Right atrium auricular region (tissue), 2 donors: ENCODE measurements at regions not wholly inside any gene's neighbourhood (a gene's known extent, or its start where the extent isn't known, plus 50 kb on each side); places are given as distances from the start of the nearest gene placed in this dataset.
"Not testable (repeated sequence)": the region's sequence is repeated elsewhere in the genome, so short reads cannot be mapped to it uniquely, and the experiment has no call there.

Experiments
- DNase-seq: peaks from one replicate; pipeline ENCODE4 v3.0.0-alpha.2; 2019; ENCODE audit warnings: low spot score
- H3K27ac ChIP-seq, 2 donors: fragments of 200-600 bp; sonication (generic); 1 replicate in 1 of 2; 2 replicates in 1 of 2; pipeline ENCODE4 v1.5.1; 2016 to 2019
- H3K27me3 ChIP-seq, 2 donors: fragments of 200-600 bp; sonication (generic); one replicate each; pipeline versions ENCODE4 v1.5.1 to v1.6.0; 2017 to 2019
- H3K36me3 ChIP-seq: fragments of 200-600 bp; sonication (generic); one replicate; pipeline ENCODE4 v1.5.1; 2016
- H3K4me1 ChIP-seq, 2 donors: fragments of 200-600 bp; sonication (generic); one replicate each; pipeline versions ENCODE4 v1.5.1 to v1.6.0; 2017 to 2019
- H3K4me3 ChIP-seq, 2 donors: fragments of 200-600 bp; sonication (generic); 1 replicate in 1 of 2; 2 replicates in 1 of 2; pipeline ENCODE4 v1.5.1; 2017 to 2019; ENCODE audit warnings: mild to moderate bottlenecking in 1 of 2, moderate library complexity in 1 of 2
- H3K9me3 ChIP-seq, 2 donors: fragments of 200-600 bp; sonication (generic); one replicate each; pipeline ENCODE4 v1.5.1; 2019
- TF ChIP-seq, protein P1 (sequence below), 2 donors: fragments of 200-600 bp; sonication (generic); IDR thresholded peaks; one replicate each; pipeline ENCODE4 v1.5.1; 2019; ENCODE audit warnings: antibody characterized with exemption in 2 of 2

- Histone ChIP-seq H3K27me3 (no peaks in the 10 kb centered on the region), H3K27ac (no peak overlapping the region), H3K36me3 (no peaks in the 10 kb centered on the region), H3K4me3 (no peak overlapping the region), H3K9me3 (peaks cover 0 to 7% of the 10 kb centered on the region in 2 donors), H3K4me1 (no peaks in the 10 kb centered on the region)
- TF ChIP-seq, protein P1, sequence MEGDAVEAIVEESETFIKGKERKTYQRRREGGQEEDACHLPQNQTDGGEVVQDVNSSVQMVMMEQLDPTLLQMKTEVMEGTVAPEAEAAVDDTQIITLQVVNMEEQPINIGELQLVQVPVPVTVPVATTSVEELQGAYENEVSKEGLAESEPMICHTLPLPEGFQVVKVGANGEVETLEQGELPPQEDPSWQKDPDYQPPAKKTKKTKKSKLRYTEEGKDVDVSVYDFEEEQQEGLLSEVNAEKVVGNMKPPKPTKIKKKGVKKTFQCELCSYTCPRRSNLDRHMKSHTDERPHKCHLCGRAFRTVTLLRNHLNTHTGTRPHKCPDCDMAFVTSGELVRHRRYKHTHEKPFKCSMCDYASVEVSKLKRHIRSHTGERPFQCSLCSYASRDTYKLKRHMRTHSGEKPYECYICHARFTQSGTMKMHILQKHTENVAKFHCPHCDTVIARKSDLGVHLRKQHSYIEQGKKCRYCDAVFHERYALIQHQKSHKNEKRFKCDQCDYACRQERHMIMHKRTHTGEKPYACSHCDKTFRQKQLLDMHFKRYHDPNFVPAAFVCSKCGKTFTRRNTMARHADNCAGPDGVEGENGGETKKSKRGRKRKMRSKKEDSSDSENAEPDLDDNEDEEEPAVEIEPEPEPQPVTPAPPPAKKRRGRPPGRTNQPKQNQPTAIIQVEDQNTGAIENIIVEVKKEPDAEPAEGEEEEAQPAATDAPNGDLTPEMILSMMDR (IDR thresholded peaks at IDR 0.05), result no peak
- DNase-seq, result no peak
Observed at GRCh38 chr1:68758666-68759209, 261.9 kb upstream of the DEPDC1 start.

GRCh38 chr1:68767941-68768340 is 271.1 kb upstream of the DEPDC1 start:
- Histone ChIP-seq H3K4me3 (no peak overlapping the region), H3K36me3 (no peaks in the 10 kb centered on the region), H3K9me3 (peaks cover 0 to 13% of the 10 kb centered on the region in 2 donors), H3K4me1 (no peaks in the 10 kb centered on the region), H3K27me3 (no peaks in the 10 kb centered on the region), H3K27ac (no peak overlapping the region)
- DNase-seq, result no peak
- TF ChIP-seq, protein P1 (IDR thresholded peaks at IDR 0.05), result no peak

- peaks cover 0 to 7% of the 10 kb centered on the region in 2 donors for H3K9me3 ChIP-seq
- H3K27ac ChIP-seq, result no peak overlapping the region
- DNase-seq, result no peak
- no peaks in the 10 kb centered on the region for H3K27me3 ChIP-seq
- no peaks in the 10 kb centered on the region for H3K36me3 ChIP-seq
- no peaks in the 10 kb centered on the region for H3K4me1 ChIP-seq
- TF ChIP-seq, protein P1 (IDR thresholded peaks at IDR 0.05), result no peak
- H3K4me3 ChIP-seq, result no peak overlapping the region
Observed at GRCh38 chr1:68770817-68771216, 273.9 kb upstream of the DEPDC1 start.

- Histone ChIP-seq H3K27me3 (no peaks in the 10 kb centered on the region), H3K9me3 (peaks cover 0 to 5% of the 10 kb centered on the region in 2 donors), H3K4me3 (no peak overlapping the region), H3K4me1 (no peaks in the 10 kb centered on the region), H3K27ac (no peak overlapping the region), H3K36me3 (no peaks in the 10 kb centered on the region)
- no peak for DNase-seq
- TF ChIP-seq, protein P1 (IDR thresholded peaks at IDR 0.05), result no peak
Observed at GRCh38 chr1:68777851-68778250, 281.0 kb upstream of the DEPDC1 start.

DNA sequence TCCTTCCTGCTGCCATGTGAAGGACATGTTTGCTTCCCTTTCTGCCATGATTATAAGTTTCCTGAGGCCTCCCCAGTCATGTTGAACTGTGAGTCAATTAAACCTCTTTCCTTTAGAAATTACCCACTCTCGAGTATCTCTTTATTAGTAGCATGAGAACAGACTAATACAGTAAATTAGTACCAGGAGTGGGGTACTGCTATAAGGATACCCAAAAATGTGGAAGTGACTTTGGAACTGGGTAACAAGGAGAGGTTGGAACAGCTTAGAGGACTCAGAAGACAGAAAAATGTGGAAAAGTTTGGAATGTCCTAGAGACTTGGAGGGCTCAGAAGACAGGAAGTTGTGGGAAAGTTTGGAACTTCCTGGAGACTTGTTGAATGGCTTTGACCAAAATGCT is 283.0 kb upstream of the DEPDC1 start:
- H3K27me3 ChIP-seq, H3K9me3 ChIP-seq, H3K4me3 ChIP-seq, H3K36me3 ChIP-seq, H3K4me1 ChIP-seq, DNase-seq, H3K27ac ChIP-seq: not testable (repeated sequence)

- no peak overlapping the region for H3K27ac ChIP-seq
- H3K36me3 ChIP-seq, result no peaks in the 10 kb centered on the region
- DNase-seq, result no peak
- no peaks in the 10 kb centered on the region for H3K4me1 ChIP-seq
- peaks cover 0 to 5% of the 10 kb centered on the region in 2 donors for H3K9me3 ChIP-seq
- H3K4me3 ChIP-seq, result no peak overlapping the region
- TF ChIP-seq, protein P1 (IDR thresholded peaks at IDR 0.05), result no peak
- H3K27me3 ChIP-seq, result no peaks in the 10 kb centered on the region
Observed at GRCh38 chr1:68780919-68781318, 284.0 kb upstream of the DEPDC1 start.
